Endodermal cell (in vitro differentiated cells): ENCODE measurements at regions not wholly inside any gene's neighbourhood (a gene's known extent, or its start where the extent isn't known, plus 50 kb on each side); places are given as distances from the start of the nearest gene placed in this dataset.

Source experiments
- DNase-seq: peaks from one replicate; pipeline ENCODE4 v3.0.0-alpha.2; 2017
- H3K27ac ChIP-seq: 2 replicates; pipeline ENCODE4 v1.5.1; 2013; ENCODE audit warnings: mild to moderate bottlenecking, low read depth, low read length, moderate library complexity
- H3K27me3 ChIP-seq: 2 replicates; pipeline ENCODE4 v1.6.1; 2013; ENCODE audit warnings: mild to moderate bottlenecking, low read length, moderate library complexity; ENCODE audit not compliant: insufficient read depth, control insufficient read depth, poor library complexity, severe bottlenecking
- H3K36me3 ChIP-seq: 2 replicates; pipeline ENCODE4 v1.7.0; 2013; ENCODE audit warnings: mild to moderate bottlenecking, low read length, moderate library complexity; ENCODE audit not compliant: control insufficient read depth, insufficient read depth
- H3K4me1 ChIP-seq: one replicate; pipeline ENCODE4 v1.7.0; 2013; ENCODE audit warnings: low read length; ENCODE audit not compliant: control insufficient read depth, insufficient read depth
- H3K4me3 ChIP-seq: 2 replicates; pipeline ENCODE4 v1.5.1; 2013; ENCODE audit warnings: mild to moderate bottlenecking, low read length, moderate library complexity
- H3K9ac ChIP-seq: 2 replicates; pipeline ENCODE4 v1.6.1; 2013; ENCODE audit warnings: mild to moderate bottlenecking, low read length, moderate library complexity; ENCODE audit not compliant: poor library complexity, severe bottlenecking; ENCODE audit errors: extremely low read depth
- H3K9me3 ChIP-seq: 2 replicates; pipeline ENCODE4 v1.6.1; 2013; ENCODE audit warnings: mild to moderate bottlenecking, low read length, moderate library complexity; ENCODE audit not compliant: control insufficient read depth
- H3K27ac Mint-ChIP-seq: 2 replicates; pipeline ENCODE4 v1.8.0; 2020; ENCODE audit warnings: mixed read lengths
- H3K27me3 Mint-ChIP-seq: 2 replicates; pipeline ENCODE4 v1.8.0; 2021; ENCODE audit warnings: mild to moderate bottlenecking, mixed read lengths; ENCODE audit not compliant: insufficient read depth
- H3K36me3 Mint-ChIP-seq: 2 replicates; pipeline ENCODE4 v1.8.0; 2020; ENCODE audit warnings: low read depth, mixed read lengths
- H3K4me1 Mint-ChIP-seq: 2 replicates; pipeline ENCODE4 v1.8.0; 2020; ENCODE audit warnings: mixed read lengths
- H3K4me3 Mint-ChIP-seq: 2 replicates; pipeline ENCODE4 v1.8.0; 2020; ENCODE audit warnings: mild to moderate bottlenecking, moderate library complexity, mixed read lengths
- H3K9me3 Mint-ChIP-seq: 2 replicates; pipeline ENCODE4 v1.8.0; 2020; ENCODE audit warnings: mild to moderate bottlenecking, mixed read lengths
- CTCF ChIP-seq: fragments of 200-600 bp; sonication (generic); conservative IDR thresholded peaks from 2 replicates; pipeline ENCODE4 v1.5.0; 2021; ENCODE audit warnings: antibody characterized with exemption, mild to moderate bottlenecking
- WGBS, 2 experiments: methylation state at CpG; one replicate each; pipeline versions ENCODE4 v1.1.5 to v1.1.7; 2013; ENCODE audit warnings: missing lambda C conversion rate in 2 of 2, mixed read lengths in 1 of 2; ENCODE audit not compliant: insufficient coverage in 1 of 2, insufficient read length in 1 of 2; 5-methylcytosine and 5-hydroxymethylcytosine counted together

- H3K4me1 Mint-ChIP-seq: no peaks in the 10 kb centered on the region
- WGBS, 2 experiments: no CpG with 5 or more reads among the region's 2 CpGs
Measured at GRCh38 chr13:55991666-55992065, 1149.1 kb upstream of the PRR20A start.

GRCh38 chr13:55992145-55992544 lies 1148.6 kb upstream of the PRR20A start:
- H3K27me3 ChIP-seq: no peaks in the 10 kb centered on the region
- Mint-ChIP-seq H3K4me3 (no peak overlapping the region), H3K4me1 (no peaks in the 10 kb centered on the region), H3K9me3 (no peaks in the 10 kb centered on the region), H3K27ac (no peak overlapping the region), H3K36me3 (peaks cover 2% of the 10 kb centered on the region), H3K27me3 (no peaks in the 10 kb centered on the region)
- H3K9me3 ChIP-seq: no peaks in the 10 kb centered on the region
- DNase-seq: no peak
- no peak for TF ChIP-seq CTCF
- no CpG with 5 or more reads among the region's 1 CpG for WGBS, 2 experiments
- no peak overlapping the region for H3K9ac ChIP-seq
- H3K36me3 ChIP-seq: no peaks in the 10 kb centered on the region
- no peak overlapping the region for H3K27ac ChIP-seq
- H3K4me3 ChIP-seq: no peak overlapping the region
- no peaks in the 10 kb centered on the region for H3K4me1 ChIP-seq

More at GRCh38 chr13:55991666-55992065, 1149.1 kb upstream of the PRR20A start:
- H3K4me1 ChIP-seq: no peaks in the 10 kb centered on the region
- H3K4me3 ChIP-seq: no peak overlapping the region
- TF ChIP-seq CTCF: no peak
- H3K4me3 Mint-ChIP-seq: no peak overlapping the region
- peaks cover 2% of the 10 kb centered on the region for H3K36me3 Mint-ChIP-seq
- no peaks in the 10 kb centered on the region for H3K36me3 ChIP-seq
- H3K9me3 Mint-ChIP-seq: peaks cover 3% of the 10 kb centered on the region
- no peaks in the 10 kb centered on the region for H3K27me3 ChIP-seq
- H3K27ac ChIP-seq: no peak overlapping the region
- peaks cover under 1% of the 10 kb centered on the region for H3K9me3 ChIP-seq
- no peak for DNase-seq
- no peak overlapping the region for H3K9ac ChIP-seq
- no peak overlapping the region for H3K27ac Mint-ChIP-seq
- H3K27me3 Mint-ChIP-seq: no peaks in the 10 kb centered on the region

- no peak overlapping the region for H3K4me3 Mint-ChIP-seq
- Histone ChIP-seq H3K4me1 (no peaks in the 10 kb centered on the region), H3K9me3 (peaks cover 18% of the 10 kb centered on the region), H3K9ac (no peak overlapping the region), H3K27me3 (no peaks in the 10 kb centered on the region), H3K36me3 (no peaks in the 10 kb centered on the region), H3K4me3 (no peak overlapping the region), H3K27ac (no peak overlapping the region)
- peak; percentile 74 for TF ChIP-seq CTCF
- H3K36me3 Mint-ChIP-seq: peaks cover 5% of the 10 kb centered on the region
- no peak overlapping the region for H3K27ac Mint-ChIP-seq
- WGBS, 2 experiments: 74 to 100% methylated on average over 1 to 2 of the region's 2 CpGs
- no peaks in the 10 kb centered on the region for H3K4me1 Mint-ChIP-seq
- H3K9me3 Mint-ChIP-seq: peaks cover 26% of the 10 kb centered on the region
- peak; percentile 71 for DNase-seq
- no peaks in the 10 kb centered on the region for H3K27me3 Mint-ChIP-seq
Measured at GRCh38 chr13:55999709-56000108, 1141.0 kb upstream of the PRR20A start.
